DOHH2 (cell line): ENCODE measurements at regions not wholly inside any gene's neighbourhood (a gene's known extent, or its start where the extent isn't known, plus 50 kb on each side); places are given as distances from the start of the nearest gene placed in this dataset.

Source experiments
- H3F3A ChIP-seq: fragments of 200-600 bp; sonication (generic), shearing (Covaris generic); 2 replicates; pipeline ENCODE4 v1.6.0; 2016; ENCODE audit warnings: antibody characterized with exemption, mild to moderate bottlenecking; ENCODE audit not compliant: control insufficient read depth, insufficient read depth
- H3K27ac ChIP-seq: fragments of 200-600 bp; sonication (generic); 2 replicates; pipeline ENCODE4 v1.5.1; 2014; ENCODE audit warnings: low read depth, mild to moderate bottlenecking, low read length, moderate library complexity
- H3K27me3 ChIP-seq: fragments of 200-600 bp; sonication (generic); 2 replicates; pipeline ENCODE4 v1.6.1; 2014; ENCODE audit warnings: mild to moderate bottlenecking, low read length, mixed read lengths; ENCODE audit not compliant: control insufficient read depth
- H3K36me3 ChIP-seq: fragments of 200-600 bp; sonication (generic); 2 replicates; pipeline ENCODE4 v1.6.1; 2014; ENCODE audit warnings: mild to moderate bottlenecking, low read length, moderate library complexity, mixed read lengths; ENCODE audit not compliant: control insufficient read depth
- H3K4me1 ChIP-seq: fragments of 200-600 bp; sonication (generic); 2 replicates; pipeline ENCODE4 v1.6.1; 2014; ENCODE audit warnings: mild to moderate bottlenecking, low read length, mixed read lengths; ENCODE audit not compliant: control insufficient read depth
- H3K4me2 ChIP-seq: fragments of 200-600 bp; sonication (generic); 2 replicates; pipeline ENCODE4 v1.6.0; 2014; ENCODE audit warnings: mild to moderate bottlenecking, low read length, moderate library complexity
- H3K4me3 ChIP-seq: fragments of 200-600 bp; sonication (generic); 2 replicates; pipeline ENCODE4 v1.5.1; 2014; ENCODE audit warnings: mild to moderate bottlenecking, low read length, mixed read lengths
- H3K79me2 ChIP-seq: fragments of 200-600 bp; sonication (generic); 2 replicates; pipeline ENCODE4 v1.6.1; 2014; ENCODE audit warnings: mild to moderate bottlenecking, low read length, mixed read lengths; ENCODE audit not compliant: control insufficient read depth
- H3K9me2 ChIP-seq: fragments of 200-600 bp; sonication (generic); replicated peaks from 2 replicates; pipeline ENCODE4 v1.6.1; 2014; ENCODE audit warnings: mild to moderate bottlenecking, low read length, mixed read lengths; ENCODE audit not compliant: control insufficient read depth
- H3K9me3 ChIP-seq: fragments of 200-600 bp; sonication (generic); 2 replicates; pipeline ENCODE4 v1.6.1; 2014; ENCODE audit warnings: antibody characterized with exemption, low read length, mixed read lengths; ENCODE audit not compliant: control insufficient read depth, insufficient read depth
- H4K20me1 ChIP-seq: fragments of 200-600 bp; sonication (generic); 2 replicates; pipeline ENCODE4 v1.6.0; 2014; ENCODE audit warnings: low read depth, mild to moderate bottlenecking, antibody characterized with exemption, low read length, moderate library complexity; ENCODE audit not compliant: control insufficient read depth, insufficient read depth
- CTCF ChIP-seq: fragments of 200-600 bp; sonication (generic); IDR thresholded peaks from one replicate; pipeline ENCODE4 v1.5.1; 2014; ENCODE audit warnings: antibody characterized with exemption, mild to moderate bottlenecking, low read depth, low read length; ENCODE audit not compliant: poor library complexity, severe bottlenecking
- EZH2phosphoT487 ChIP-seq: fragments of 200-600 bp; sonication (generic); IDR thresholded peaks from 2 replicates; pipeline ENCODE4 v1.6.1; 2017; ENCODE audit warnings: borderline replicate concordance, mild to moderate bottlenecking, antibody characterized with exemption, low read length, moderate library complexity, mixed read lengths

- no peaks in the 10 kb centered on the region for H3K4me1 ChIP-seq
- no peak for TF ChIP-seq CTCF
- no peak for TF ChIP-seq EZH2phosphoT487
- H3K36me3 ChIP-seq, result no peaks in the 10 kb centered on the region
- H3K27me3 ChIP-seq, result no peaks in the 10 kb centered on the region; the same call in 1 of the 2 replicates
- no peaks in the 10 kb centered on the region for H3K9me3 ChIP-seq
- no peak overlapping the region for H3K27ac ChIP-seq
- H3K79me2 ChIP-seq, result no peaks in the 10 kb centered on the region
- no peak overlapping the region for H3K4me2 ChIP-seq
- no peaks in the 10 kb centered on the region for H3K9me2 ChIP-seq
- no peak overlapping the region for H3K4me3 ChIP-seq
- H3F3A ChIP-seq, result no peaks in the 10 kb centered on the region
- no peaks in the 10 kb centered on the region for H4K20me1 ChIP-seq
Observed at GRCh38 chr2:239898292-239898925, 126.7 kb downstream of the NDUFA10 start.

GRCh38 chr2:239897596-239898235 lies 127.4 kb downstream of the NDUFA10 start:
- H4K20me1 ChIP-seq, result no peaks in the 10 kb centered on the region
- H3K9me2 ChIP-seq, result no peaks in the 10 kb centered on the region
- no peaks in the 10 kb centered on the region for H3K4me1 ChIP-seq
- no peak overlapping the region for H3K27ac ChIP-seq
- H3K4me2 ChIP-seq, result no peak overlapping the region
- no peak overlapping the region for H3K4me3 ChIP-seq
- no peaks in the 10 kb centered on the region for H3K36me3 ChIP-seq
- H3K27me3 ChIP-seq, result no peaks in the 10 kb centered on the region; the same call in 1 of the 2 replicates
- no peaks in the 10 kb centered on the region for H3F3A ChIP-seq
- no peaks in the 10 kb centered on the region for H3K79me2 ChIP-seq
- H3K9me3 ChIP-seq, result no peaks in the 10 kb centered on the region
- TF ChIP-seq EZH2phosphoT487, result no peak
- TF ChIP-seq CTCF, result no peak

GRCh38 chr2:239896075-239896474 lies 129.1 kb downstream of the NDUFA10 start:
- TF ChIP-seq EZH2phosphoT487 (no peak), CTCF (no peak)

More at GRCh38 chr2:239896075-239896474, 129.1 kb downstream of the NDUFA10 start:
- Histone ChIP-seq H3K9me2 (no peaks in the 10 kb centered on the region), H3K36me3 (no peaks in the 10 kb centered on the region), H3K4me1 (no peaks in the 10 kb centered on the region), H3K27me3 (no peaks in the 10 kb centered on the region; the same call in 1 of the 2 replicates), H3K27ac (no peak overlapping the region), H3K4me2 (no peak overlapping the region), H3F3A (no peaks in the 10 kb centered on the region), H3K79me2 (no peaks in the 10 kb centered on the region), H3K9me3 (no peaks in the 10 kb centered on the region), H4K20me1 (no peaks in the 10 kb centered on the region), H3K4me3 (no peak overlapping the region)
